Stomach (tissue), 8 donors: ENCODE measurements at regions not wholly inside any gene's neighbourhood (a gene's known extent, or its start where the extent isn't known, plus 50 kb on each side); places are given as distances from the start of the nearest gene placed in this dataset.
A peak's percentile ranks its signal among the peaks of the same experiment; 100 is the strongest.
"Not testable (repeated sequence)": the region's sequence is repeated elsewhere in the genome, so short reads cannot be mapped to it uniquely, and the experiment has no call there.

Experiments used
- DNase-seq, 2 donors: peaks; one replicate each; pipeline versions ENCODE4 v3.0.0 to v3.0.0-alpha.2; 2013 to 2019
- H3K27ac ChIP-seq, 5 donors: fragments of 200-600 bp in 4 of 5; sonication (generic) in 4 of 5; one replicate each; pipeline ENCODE4 v1.5.1; 2013 to 2019; ENCODE audit warnings: mild to moderate bottlenecking in 1 of 5, moderate library complexity in 1 of 5
- H3K27me3 ChIP-seq, 3 donors: fragments of 200-600 bp; sonication (generic); one replicate each; pipeline ENCODE4 v1.5.1; 2017 to 2019; ENCODE audit warnings: mixed run types in 1 of 3
- H3K36me3 ChIP-seq, 4 donors: fragments of 200-600 bp; sonication (generic); 1 replicate in 3 of 4; 2 replicates in 1 of 4; pipeline ENCODE4 v1.5.1; 2016 to 2019
- H3K4me1 ChIP-seq, 4 donors: fragments of 200-600 bp; sonication (generic); one replicate each; pipeline ENCODE4 v1.5.1; 2016 to 2019
- H3K4me3 ChIP-seq, 4 donors: fragments of 200-600 bp; sonication (generic) in 3 of 4; one replicate each; pipeline ENCODE4 v1.5.1; 2016 to 2019; ENCODE audit warnings: mild to moderate bottlenecking in 1 of 4
- H3K9me3 ChIP-seq, 4 donors: fragments of 200-600 bp; sonication (generic); one replicate each; pipeline ENCODE4 v1.5.1; 2016 to 2019
- CTCF ChIP-seq, 7 experiments: fragments of 450-650 bp in 4 of 7; fragments of 200-600 bp in 3 of 7; sonication (generic) in 3 of 7; IDR thresholded peaks; one replicate each; pipeline ENCODE4 v1.5.1; 2016 to 2019; ENCODE audit warnings: antibody characterized with exemption in 7 of 7, control low read depth in 2 of 7, mild to moderate bottlenecking in 1 of 7
- EP300 ChIP-seq: sonication (generic); formaldehyde crosslinking; IDR thresholded peaks from one replicate; pipeline ENCODE4 v1.6.1; 2017; ENCODE audit warnings: antibody characterized with exemption
- POLR2A ChIP-seq, 4 donors: fragments of 450-650 bp; IDR thresholded peaks; one replicate each; pipeline ENCODE4 v1.6.1; 2016; ENCODE audit warnings: antibody characterized with exemption in 4 of 4, control low read depth in 2 of 4, mild to moderate bottlenecking in 1 of 4, moderate library complexity in 1 of 4
- POLR2AphosphoS5 ChIP-seq, 3 donors: sonication (generic); formaldehyde crosslinking; IDR thresholded peaks; one replicate each; pipeline ENCODE4 v1.6.1; 2016; ENCODE audit warnings: antibody characterized with exemption in 3 of 3
- WGBS, 5 donors: extraction: QIAGEN DNeasy Blood & Tissue Kit in 3 of 5; methylation state at CpG; one replicate each; pipeline versions ENCODE4 v1.1.5 to v1.1.7; 2013 to 2018; 5-methylcytosine and 5-hydroxymethylcytosine counted together
- intact Hi-C: fragments of 100-400 bp; cut with DNase I; formaldehyde crosslinking; loops from one replicate; pipeline ENCODE4 v1.15.1; 2023; ENCODE audit warnings: low total_unique reads
- donor health status: healthy with polysubstance abuse.
- donor health status: Bipolar disorder and iron deficiency.
- donor health status: healthy.

- Histone ChIP-seq H3K9me3 (peaks cover 0 to 4% (median 0%) of the 10 kb centered on the region in 4 donors), H3K4me1 (no peaks in the 10 kb centered on the region), H3K4me3 (no peak overlapping the region), H3K27ac (no peak overlapping the region), H3K36me3 (no peaks in the 10 kb centered on the region), H3K27me3 (no peaks in the 10 kb centered on the region)
- intact Hi-C loops = no loop called here
- 92 to 100% (median 98%) methylated on average over 7 of the region's 7 CpGs for WGBS, 5 donors
- TF ChIP-seq CTCF (IDR thresholded peaks at IDR 0.05) (no peak), POLR2AphosphoS5 (IDR thresholded peaks at IDR 0.05) (no peak), POLR2A (IDR thresholded peaks at IDR 0.05) (no peak)
- DNase-seq = no peak
Observed at GRCh38 chr14:85009506-85009905, 520.4 kb upstream of the FLRT2 start.

GRCh38 chr14:85010186-85010585 is 519.8 kb upstream of the FLRT2 start:
- no peak for DNase-seq
- no peak overlapping the region for H3K27ac ChIP-seq
- H3K4me1 ChIP-seq = no peaks in the 10 kb centered on the region
- no peaks in the 10 kb centered on the region for H3K36me3 ChIP-seq
- intact Hi-C loops = no loop called here
- peaks cover 0 to 4% (median 0%) of the 10 kb centered on the region in 4 donors for H3K9me3 ChIP-seq
- H3K4me3 ChIP-seq = no peak overlapping the region
- no peaks in the 10 kb centered on the region for H3K27me3 ChIP-seq
- 71 to 94% (median 81%) methylated on average over 1 of the region's 1 CpG for WGBS, 5 donors
- no peak for TF ChIP-seq POLR2AphosphoS5 (IDR thresholded peaks at IDR 0.05)
- no peak for TF ChIP-seq CTCF (IDR thresholded peaks at IDR 0.05)
- TF ChIP-seq POLR2A (IDR thresholded peaks at IDR 0.05) = no peak
- TF ChIP-seq EP300 = no peak

- H3K9me3 ChIP-seq = no peaks in the 10 kb centered on the region
- H3K27me3 ChIP-seq = no peaks in the 10 kb centered on the region
- no peaks in the 10 kb centered on the region for H3K4me1 ChIP-seq
- H3K36me3 ChIP-seq = no peaks in the 10 kb centered on the region
- intact Hi-C loops = no loop called here
- WGBS, 5 donors = 1 to 11% (median 5%) methylated on average over 1 of the region's 1 CpG
- DNase-seq = peak in 1 of 2 donors; percentile 9
- H3K27ac ChIP-seq = no peak overlapping the region
- no peak for TF ChIP-seq CTCF (IDR thresholded peaks at IDR 0.05)
- TF ChIP-seq POLR2AphosphoS5 (IDR thresholded peaks at IDR 0.05) = no peak
- no peak for TF ChIP-seq EP300
- TF ChIP-seq POLR2A (IDR thresholded peaks at IDR 0.05) = no peak
- no peak overlapping the region for H3K4me3 ChIP-seq
Observed at GRCh38 chr14:85016496-85016895, 513.4 kb upstream of the FLRT2 start.

GRCh38 chr14:85023866-85024265 is 506.1 kb upstream of the FLRT2 start:
- WGBS, 5 donors = 65 to 82% (median 76%) methylated on average over 6 to 7 of the region's 7 CpGs
- H3K9me3 ChIP-seq, DNase-seq, H3K36me3 ChIP-seq, intact Hi-C loops, H3K27ac ChIP-seq, H3K27me3 ChIP-seq, H3K4me3 ChIP-seq, H3K4me1 ChIP-seq: not testable (repeated sequence)

GRCh38 chr14:85024931-85025330 is 505.0 kb upstream of the FLRT2 start:
- TF ChIP-seq POLR2A (IDR thresholded peaks at IDR 0.05) = no peak
- no peak for TF ChIP-seq EP300
- no peak for TF ChIP-seq CTCF (IDR thresholded peaks at IDR 0.05)
- TF ChIP-seq POLR2AphosphoS5 (IDR thresholded peaks at IDR 0.05) = no peak
- no peak overlapping the region for H3K27ac ChIP-seq
- H3K4me1 ChIP-seq = no peaks in the 10 kb centered on the region
- no peaks in the 10 kb centered on the region for H3K36me3 ChIP-seq
- intact Hi-C loops = no loop called here
- peak in 1 of 2 donors; percentile 17 for DNase-seq
- H3K27me3 ChIP-seq = no peaks in the 10 kb centered on the region
- H3K4me3 ChIP-seq = no peak overlapping the region
- WGBS, 5 donors = 48 to 92% (median 83%) methylated on average over 2 of the region's 2 CpGs
- H3K9me3 ChIP-seq = no peaks in the 10 kb centered on the region
